GM18508 (cell line): ENCODE measurements at regions not wholly inside any gene's neighbourhood (a gene's known extent, or its start where the extent isn't known, plus 50 kb on each side); places are given as distances from the start of the nearest gene placed in this dataset.
"Not testable (repeated sequence)": the region's sequence is repeated elsewhere in the genome, so short reads cannot be mapped to it uniquely, and the experiment has no call there.

Experiments used
- ATAC-seq: cut with Tn5 transposase; IDR thresholded peaks from one replicate; pipeline ENCODE4 v1.9.1; 2021; ENCODE audit warnings: moderate number of reproducible peaks; ENCODE audit not compliant: insufficient read depth, unreplicated experiment

DNA sequence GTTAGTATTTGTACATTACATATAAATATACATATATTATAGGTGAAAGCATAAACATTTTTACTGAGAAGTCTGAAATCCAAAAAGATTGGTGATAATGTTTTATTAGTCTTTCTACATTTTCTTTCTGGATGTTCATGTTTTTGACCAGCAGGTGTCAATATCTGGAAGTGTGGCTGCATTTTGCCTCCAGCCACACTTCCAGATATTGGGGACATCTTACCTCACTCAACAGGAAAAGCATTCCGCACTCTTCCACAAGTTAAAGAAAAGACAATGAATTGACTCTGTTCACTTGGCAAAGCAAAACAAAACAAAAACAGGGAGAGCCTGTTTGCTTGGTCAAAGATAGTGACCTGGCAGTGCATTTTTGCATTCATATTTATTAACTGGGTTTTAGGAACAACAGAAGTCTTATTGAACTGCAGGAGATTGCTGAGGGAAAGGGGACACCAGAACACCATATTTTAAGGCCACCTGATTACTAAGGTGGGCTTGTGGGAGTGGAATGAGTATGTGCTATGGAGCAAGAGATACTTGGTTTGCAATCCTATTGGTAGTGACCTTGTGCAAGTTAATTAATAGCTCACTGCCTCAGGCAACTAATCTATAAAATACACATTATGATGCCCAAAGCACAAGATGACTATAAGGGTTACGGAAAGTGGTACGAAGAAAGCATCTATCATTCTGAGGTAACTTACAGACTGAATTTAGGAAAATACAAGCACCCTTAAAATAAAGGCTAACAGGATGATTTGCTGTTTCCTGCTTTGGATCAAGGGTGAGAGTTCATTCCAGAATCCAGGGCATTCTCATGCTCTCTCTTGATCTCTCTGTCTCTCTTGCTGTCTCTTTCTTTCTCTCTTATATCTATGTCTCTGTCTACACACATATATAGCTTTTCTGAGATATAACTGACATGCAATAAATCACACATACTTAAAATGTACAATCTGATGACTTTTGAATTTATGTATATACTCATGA, 389.9 kb upstream of the EMCN start:
- ATAC-seq = no peak

DNA sequence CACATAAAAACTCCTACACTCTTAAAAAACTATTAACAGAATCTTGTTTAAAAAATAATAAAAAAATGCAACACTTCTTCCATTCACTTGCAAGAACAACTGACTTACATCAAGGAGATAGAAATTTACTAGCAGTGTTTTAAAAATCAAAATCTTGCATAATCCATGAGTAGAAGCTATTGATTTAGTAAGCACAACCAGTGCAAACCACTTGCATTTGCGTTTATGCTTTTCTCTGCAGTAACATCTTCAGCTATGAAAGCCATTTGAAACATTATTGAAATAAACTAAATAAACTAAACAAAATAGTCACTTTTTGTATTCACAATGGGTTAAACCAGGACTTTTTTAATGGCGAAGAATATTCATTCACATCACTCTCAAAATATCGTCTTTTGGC, 389.2 kb upstream of the EMCN start:
- no peak for ATAC-seq

DNA sequence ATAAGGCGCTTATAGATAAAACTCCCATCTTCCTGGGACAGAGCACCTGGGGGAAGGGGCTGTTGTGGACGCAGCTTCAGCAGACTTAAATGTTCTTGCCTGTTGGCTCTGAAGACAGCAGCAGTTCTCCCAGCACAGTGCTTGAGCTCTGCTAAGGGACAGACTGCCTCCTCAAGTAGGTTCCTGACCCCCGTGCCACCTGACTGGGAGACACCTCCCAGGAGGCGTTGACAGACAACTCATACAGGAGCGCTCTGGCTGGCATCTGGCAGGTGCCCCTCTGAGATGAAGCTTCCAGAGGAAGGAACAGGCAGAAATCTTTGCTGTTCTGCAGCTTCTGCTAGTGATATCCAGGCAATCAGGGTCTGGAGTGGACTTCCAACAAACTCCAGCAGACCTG, 383.1 kb upstream of the EMCN start:
- not testable (repeated sequence) for ATAC-seq

DNA sequence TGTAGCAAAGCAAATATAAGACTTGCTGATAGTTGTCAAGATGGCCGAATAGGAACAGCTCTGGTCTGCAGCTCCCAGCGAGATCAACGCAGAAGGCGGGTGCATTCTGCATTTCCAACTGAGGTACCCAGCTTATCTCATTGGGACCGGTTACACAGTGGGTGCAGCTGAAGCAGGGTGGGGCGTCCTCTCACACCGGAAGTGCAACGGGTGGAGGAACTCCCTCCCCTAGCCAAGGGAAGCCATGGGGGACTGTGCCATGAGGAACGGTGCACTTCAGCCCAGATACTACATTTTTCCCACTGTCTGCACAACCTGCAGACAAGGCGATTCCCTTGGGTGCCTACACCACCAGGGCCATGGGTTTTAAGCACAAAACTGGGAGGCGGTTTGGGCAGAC, 382.3 kb upstream of the EMCN start:
- no peak for ATAC-seq

DNA sequence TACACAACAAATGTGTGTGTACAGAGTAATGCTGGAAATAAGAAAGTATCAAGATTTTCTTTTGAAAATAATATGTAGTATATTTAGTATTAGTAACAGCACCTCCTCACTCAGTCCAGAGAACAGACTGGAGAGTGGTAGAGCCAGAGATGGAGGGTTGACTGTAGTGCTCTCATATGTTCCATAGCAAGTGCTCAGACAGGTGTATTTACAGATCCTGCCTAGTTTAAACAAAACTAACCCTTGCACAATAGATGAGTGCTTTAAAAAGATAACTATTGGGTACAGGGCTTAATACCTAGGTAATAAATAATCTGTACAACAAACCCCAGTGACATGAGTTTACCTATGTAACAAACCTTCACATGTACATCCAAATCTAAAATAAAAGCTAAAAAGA, 381.0 kb upstream of the EMCN start:
- no peak for ATAC-seq

DNA sequence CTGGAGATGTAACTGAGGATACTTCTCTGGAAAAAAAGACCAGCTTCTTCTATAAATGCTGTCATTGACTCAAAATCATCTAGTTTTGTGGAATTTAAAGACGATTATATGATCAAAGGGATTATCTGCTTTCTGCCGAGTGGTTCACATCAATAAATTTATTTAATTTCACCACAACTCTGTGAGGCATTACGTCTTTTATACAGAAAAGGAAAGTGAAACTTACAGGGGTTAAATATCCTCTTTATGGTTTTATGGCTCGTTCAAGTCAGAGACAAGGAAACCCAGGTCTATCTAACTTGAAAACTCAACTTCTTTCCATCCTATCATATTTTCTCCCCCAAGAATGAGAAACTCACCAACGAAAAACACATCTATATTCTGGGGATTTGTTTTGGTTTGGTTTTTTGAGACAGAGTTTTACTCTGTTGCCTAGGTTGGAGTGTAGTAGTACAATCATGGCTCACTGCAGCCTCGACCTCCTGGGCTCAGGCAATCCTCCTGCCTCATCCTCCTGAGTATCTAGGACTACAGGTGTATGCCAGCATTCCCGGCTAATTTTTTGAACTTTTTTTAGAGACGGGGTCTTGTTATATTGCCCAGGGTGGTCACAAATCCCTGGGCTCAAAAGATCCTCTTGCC, 377.9 kb upstream of the EMCN start:
- ATAC-seq = peak; percentile 88

DNA sequence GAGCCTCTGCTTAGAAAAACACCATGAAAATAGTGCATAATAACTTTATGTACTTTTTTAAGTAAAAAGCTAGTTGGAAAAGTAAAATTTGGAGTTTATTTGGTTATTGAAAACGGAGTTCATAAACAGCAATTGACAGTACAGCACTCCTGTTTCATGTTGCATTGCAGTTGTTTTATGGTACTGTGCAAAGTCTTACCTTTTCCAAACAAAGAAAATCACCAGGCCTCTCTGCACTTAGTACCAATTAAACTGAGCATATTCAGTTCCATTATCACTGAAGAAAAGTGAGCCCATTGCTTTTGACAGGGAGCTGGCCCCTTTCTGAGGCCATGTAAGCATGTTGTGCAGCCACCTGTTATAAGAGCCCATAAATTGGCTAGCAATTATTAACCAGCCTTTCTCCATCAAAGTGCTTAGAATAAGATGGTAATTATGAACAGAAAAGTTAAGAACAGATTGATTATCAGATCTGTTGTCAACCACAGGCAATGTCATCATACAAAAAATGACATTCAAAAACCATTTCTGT, 376.6 kb upstream of the EMCN start:
- no peak for ATAC-seq

DNA sequence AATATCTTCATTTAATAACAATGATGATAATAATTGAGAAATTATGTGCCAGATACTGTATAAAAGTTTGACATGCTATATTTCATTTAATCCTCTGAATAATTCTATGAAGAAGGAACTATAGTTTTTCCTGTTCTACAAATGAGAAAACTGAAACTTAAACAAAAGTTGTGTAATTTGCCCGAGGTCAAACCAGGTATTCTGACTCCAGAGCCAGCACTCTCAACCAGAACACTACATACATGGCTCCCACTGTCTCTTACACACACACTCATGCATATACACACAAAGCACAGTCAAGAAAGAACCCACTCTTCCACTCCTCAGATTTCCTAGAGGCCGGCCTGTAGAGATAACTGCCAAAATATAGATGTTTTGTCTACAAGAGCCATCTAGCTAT, 374.0 kb upstream of the EMCN start:
- ATAC-seq = no peak

DNA sequence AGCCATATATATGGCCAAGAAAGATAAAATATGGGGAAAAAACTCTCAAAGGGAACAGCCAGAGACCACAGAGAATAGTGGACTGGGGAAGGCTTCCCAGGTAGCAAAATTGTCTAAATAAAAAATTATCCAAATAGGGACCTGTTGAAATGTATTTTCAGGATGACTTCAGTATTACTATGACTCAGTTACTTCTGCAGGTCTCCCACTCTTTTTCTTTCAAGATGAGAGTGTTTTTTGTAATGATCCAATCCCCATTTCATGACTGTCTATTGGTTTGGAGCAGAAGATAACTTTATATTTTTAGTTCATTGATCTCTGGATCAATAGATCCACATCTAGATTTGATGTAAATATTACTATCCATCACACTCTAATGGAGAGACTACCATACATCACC, 372.1 kb upstream of the EMCN start:
- ATAC-seq = no peak

DNA sequence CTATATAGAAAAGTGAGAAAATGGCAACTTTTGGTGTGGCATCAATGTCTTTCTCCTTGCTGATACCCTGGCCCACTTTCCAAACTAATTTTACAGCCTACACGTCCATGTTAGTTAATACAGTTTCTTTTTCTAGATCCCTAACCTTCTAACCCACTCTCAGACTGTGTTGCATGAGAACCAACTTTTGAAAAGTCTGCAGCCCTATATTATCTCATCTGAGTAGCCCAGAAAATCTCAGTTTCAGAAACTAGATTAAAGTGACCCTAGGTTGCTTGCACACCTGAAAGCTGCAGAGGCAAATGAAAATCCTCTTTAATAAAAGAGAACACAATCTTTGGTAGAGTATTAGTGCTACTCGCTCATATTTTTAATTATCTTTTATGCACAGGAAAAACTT, 371.6 kb upstream of the EMCN start:
- no peak for ATAC-seq

DNA sequence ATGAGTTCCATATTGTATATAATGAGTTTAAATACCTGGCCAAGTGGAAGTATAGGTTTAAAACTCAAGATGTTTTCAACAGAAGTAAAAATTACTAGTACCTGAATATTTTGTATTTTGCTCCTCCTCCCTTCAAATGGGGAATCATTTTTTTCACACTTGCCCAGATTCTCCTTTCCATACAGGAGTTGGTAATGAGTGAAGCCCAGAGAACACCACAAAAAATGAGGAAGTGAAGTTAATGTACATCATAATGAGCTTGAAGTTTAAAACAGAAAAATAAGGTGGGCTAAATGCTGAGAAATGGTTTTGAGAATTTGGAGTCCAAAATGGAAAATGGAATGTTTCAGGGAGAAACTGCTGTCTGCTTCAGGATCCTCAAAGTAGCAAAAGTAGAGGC, 364.8 kb upstream of the EMCN start:
- no peak for ATAC-seq

DNA sequence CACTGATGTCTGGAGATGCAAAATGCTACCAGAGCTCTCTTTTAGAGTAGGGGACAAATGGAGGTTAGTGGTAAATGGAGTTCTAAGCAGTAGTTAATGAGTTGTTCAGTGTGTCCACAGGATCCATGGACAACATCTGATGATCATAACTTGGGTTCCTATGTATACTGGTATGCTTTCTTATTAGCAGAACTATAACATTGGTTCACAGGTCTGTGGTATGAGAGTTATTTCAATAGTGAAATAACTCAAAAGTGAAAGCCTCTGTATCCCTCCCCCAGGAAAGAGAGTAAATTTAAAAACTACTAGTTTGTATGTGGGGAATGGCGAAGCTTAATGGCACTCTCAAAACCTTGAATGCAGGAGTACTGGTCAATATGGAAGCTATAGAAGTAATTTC, 363.5 kb upstream of the EMCN start:
- ATAC-seq = no peak

DNA sequence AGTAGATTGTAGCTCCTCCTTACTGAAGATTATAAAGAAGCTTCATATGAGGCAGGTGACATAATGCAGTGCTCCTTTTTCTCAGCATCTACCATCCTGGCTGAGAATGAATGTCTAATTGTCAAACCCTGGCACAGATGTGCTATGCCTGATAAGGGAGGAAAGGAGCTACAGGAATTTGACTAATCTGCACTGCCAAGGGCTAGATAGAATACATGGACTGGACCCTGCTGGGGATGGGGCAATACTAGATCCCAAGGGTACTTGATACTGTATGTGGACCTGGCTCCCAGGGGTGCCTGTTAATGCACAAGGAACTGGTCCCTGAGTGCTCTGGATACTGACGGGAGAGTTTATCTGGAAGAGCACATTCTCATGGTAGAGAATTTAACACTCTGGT, 362.2 kb upstream of the EMCN start:
- ATAC-seq = no peak

DNA sequence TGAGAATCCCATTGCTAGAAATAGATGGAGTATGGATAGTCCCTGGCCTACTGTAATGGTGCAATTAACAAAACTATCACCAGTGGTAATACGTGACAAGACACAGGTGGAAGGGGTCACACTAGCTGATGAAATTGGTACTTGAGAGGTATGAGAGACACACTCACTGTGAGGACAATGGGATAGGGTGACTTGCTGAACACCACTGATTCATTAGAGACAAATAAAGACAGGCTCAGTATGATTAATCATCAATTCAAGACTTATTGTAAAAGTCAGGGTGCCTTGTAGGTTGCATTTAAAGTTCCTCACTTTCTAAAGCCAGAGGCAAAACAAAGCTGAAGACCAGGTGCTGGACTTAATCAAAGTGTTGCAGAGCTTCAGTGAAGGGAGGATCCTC, 361.6 kb upstream of the EMCN start:
- ATAC-seq = no peak

DNA sequence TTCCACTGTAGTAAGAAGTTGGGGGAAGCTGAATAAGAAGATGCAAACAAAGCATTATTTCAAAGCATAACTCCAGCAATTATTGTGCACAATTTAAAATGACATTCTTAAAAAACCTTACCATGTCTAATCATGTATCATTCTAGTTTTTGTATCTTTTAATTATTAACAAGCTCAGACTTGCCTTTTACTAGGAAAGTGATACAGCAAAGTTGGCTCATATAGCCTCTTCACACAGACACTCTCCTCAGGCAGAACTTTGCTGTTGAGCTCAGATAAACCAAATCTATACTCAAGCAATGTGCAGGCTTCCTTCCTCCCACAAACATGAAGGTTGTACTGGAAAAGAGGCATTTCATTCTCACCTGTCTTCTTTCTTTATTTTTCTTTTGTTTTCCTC, 358.7 kb upstream of the EMCN start:
- no peak for ATAC-seq

DNA sequence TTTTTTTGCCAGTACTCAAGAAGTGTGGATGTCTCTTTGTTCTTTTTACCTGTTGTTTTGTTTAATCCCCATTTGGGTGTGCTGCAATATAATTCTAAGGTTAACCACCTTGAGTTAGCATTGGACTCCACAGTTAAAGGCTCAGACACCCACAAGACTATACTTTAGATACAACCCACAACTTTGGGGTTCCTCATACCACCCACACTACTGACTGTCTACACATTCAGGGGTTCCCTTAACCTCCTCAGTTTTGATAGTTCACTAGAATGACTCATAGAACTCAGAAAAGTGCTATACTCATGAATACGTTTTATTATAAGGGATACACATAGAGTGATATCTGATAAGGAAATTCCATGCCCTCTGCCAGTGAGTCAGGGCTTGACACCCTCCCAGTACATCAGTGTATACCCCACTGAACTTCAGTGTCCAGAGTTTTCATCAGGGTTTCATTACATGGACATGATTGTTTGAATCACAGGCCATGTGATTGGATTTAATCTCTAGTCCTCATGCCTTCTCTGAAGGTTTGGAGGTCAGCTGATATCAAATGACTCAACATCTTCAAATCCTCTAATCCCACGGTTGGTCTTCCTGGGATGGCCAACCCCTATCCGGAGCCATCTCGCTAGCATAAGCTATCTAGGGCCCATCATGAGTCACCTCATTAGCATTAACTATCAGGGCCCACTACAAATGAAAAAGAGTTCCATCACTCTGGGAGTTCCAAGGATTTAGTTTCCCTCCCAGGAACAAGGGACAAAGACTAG, 357.7 kb upstream of the EMCN start:
- no peak for ATAC-seq

DNA sequence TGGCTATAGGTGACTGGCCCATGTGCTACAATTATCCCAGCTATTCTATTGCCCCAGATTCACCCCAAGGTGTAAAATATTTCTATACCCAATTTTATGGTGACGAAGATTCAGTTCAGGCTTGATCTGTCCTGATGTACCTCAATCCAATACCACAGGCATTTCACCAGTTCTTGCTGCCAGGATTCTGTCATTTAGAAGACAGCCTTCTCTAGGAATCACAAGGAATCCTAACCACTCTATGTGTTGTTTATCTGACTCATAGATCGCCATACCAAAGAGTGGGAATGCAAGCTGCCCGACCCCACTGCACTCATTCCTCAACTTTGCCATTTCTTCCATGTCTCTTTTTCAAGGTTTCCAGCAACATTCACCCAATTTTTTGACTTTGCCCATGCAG, 355.0 kb upstream of the EMCN start:
- ATAC-seq = no peak

DNA sequence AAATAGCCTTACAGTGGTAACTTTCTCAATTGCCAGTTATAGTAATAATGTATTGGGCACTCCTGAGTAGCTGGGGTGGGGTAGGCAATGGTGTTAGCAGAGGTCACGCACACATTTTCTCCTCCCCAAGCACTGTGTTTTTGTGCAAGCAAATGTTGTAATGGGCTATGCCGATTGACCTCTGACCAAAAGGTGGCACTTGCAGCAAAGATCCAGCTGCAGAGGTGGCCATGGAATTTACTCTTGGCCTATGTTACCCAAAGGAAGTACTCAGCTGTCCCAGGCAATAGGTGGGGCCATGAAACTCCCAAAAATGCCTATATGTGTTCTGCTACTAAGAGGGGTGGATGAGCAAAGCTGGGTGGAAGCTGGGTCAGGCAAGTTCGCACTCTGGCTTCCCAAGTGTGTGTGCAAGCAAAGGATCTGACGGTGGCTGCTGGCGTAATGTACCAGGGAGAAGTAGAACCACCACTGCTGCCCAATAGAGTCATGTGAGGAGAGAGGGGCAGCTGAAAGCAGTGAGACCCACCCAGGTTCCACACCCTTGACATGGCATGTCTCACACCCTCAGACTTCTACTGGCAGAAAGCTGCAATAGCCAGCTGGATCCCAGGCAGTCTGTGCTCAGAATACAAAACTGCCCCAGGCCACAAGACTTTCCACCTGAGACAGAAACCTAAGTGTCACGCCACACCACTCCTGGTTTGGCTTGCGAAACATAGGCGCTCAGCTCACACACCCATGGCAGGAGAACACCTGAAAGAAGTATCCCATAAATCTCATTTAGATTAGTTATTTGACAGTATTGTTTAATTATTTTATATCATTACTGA, 353.3 kb upstream of the EMCN start:
- no peak for ATAC-seq

DNA sequence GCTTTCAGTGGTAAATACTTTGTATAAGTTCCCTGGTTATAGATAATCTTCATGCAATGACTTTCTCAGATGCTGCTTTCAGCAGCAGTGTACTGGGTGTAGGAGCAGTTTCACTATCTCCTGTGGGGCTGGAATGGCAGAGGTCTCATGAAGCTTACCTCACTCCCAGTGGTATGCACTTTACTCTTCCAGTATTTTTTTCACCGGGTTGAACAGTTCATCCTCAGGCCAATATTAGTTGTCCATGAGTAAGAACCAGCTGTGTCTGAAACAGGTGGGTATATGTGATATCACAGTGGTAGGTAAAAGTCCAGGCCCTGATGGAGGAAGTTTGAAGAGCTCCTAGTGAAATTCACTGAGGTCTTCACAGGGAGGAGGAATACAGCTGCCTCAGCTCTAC, 351.5 kb upstream of the EMCN start:
- ATAC-seq = no peak

DNA sequence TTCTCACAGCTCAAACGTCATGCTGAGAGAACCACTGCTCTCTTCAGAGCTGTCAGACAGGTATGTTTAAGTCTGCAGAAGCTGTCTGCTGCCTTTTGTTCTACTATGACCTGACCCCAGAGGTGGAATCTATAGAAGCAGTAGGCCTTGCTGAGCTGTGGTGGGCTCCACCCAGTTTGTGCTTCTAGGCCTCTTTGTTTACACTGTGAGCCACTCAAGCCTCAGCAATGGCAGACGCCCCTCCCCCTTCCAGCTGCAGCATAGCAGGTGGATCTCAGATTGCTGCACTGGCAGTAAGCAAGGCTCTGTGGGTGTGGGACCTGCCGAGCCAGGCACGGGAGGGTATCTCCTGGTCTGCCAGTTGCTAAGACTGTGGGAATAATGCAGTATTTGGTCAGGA, 350.5 kb upstream of the EMCN start:
- not testable (repeated sequence) for ATAC-seq
